Testis (tissue), 2 donors: ENCODE measurements at regions not wholly inside any gene's neighbourhood (a gene's known extent, or its start where the extent isn't known, plus 50 kb on each side); places are given as distances from the start of the nearest gene placed in this dataset.

Experiments used
- POLR2A ChIP-seq: fragments of 450-650 bp; IDR thresholded peaks from one replicate; pipeline ENCODE4 v1.6.1; 2017; ENCODE audit warnings: antibody characterized with exemption, mild to moderate bottlenecking, moderate library complexity
- TF ChIP-seq, protein P1 (sequence below), 3 experiments: fragments of 450-650 bp in 2 of 3; fragments of 200-600 bp in 1 of 3; sonication (generic) in 1 of 3; IDR thresholded peaks; one replicate each; pipeline ENCODE4 v1.5.1; 2016 to 2019; ENCODE audit warnings: antibody characterized with exemption in 3 of 3, mild to moderate bottlenecking in 2 of 3, moderate library complexity in 1 of 3

- TF ChIP-seq, protein P1, sequence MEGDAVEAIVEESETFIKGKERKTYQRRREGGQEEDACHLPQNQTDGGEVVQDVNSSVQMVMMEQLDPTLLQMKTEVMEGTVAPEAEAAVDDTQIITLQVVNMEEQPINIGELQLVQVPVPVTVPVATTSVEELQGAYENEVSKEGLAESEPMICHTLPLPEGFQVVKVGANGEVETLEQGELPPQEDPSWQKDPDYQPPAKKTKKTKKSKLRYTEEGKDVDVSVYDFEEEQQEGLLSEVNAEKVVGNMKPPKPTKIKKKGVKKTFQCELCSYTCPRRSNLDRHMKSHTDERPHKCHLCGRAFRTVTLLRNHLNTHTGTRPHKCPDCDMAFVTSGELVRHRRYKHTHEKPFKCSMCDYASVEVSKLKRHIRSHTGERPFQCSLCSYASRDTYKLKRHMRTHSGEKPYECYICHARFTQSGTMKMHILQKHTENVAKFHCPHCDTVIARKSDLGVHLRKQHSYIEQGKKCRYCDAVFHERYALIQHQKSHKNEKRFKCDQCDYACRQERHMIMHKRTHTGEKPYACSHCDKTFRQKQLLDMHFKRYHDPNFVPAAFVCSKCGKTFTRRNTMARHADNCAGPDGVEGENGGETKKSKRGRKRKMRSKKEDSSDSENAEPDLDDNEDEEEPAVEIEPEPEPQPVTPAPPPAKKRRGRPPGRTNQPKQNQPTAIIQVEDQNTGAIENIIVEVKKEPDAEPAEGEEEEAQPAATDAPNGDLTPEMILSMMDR (IDR thresholded peaks at IDR 0.05): no peak
- TF ChIP-seq POLR2A: no peak
Measured at GRCh38 chr2:195596840-195597239, 60.2 kb upstream of the SLC39A10 start.
